ENCODE measurements at regions not wholly inside any gene's neighbourhood (a gene's known extent, or its start where the extent isn't known, plus 50 kb on each side); places are given as distances from the start of the nearest gene placed in this dataset.
"Not testable (repeated sequence)": the region's sequence is repeated elsewhere in the genome, so short reads cannot be mapped to it uniquely, and the experiment has no call there.

DNA sequence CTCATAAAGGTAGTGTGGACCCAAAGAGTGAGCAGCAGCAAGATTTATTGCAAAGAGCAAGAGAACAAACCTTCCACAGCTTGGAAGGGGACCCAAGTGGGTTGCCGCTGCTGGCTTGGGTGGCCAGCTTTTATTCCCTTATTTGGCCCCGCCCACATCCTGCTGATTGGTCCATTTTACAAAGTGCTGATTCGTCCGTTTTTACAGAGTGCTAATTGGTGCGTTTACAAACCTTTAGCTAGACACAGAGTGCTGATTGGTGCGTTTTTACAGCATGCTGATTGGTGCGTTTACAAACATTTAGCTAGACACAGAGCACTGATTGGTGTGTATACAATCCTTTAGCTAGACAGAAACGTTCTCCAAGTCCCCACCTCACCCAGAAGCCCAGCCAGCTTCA lies 265.2 kb upstream of the HTR1E start:
- H3K9me3 Mint-ChIP-seq, result peaks cover 32 to 37% of the 10 kb centered on the region in 2 experiments
- not testable (repeated sequence) for H2AK5ac ChIP-seq (ENCODE audit: insufficient read length, low read length); H4K91ac ChIP-seq (ENCODE audit: insufficient read length, low read depth, low read length); H4K20me1 ChIP-seq (ENCODE audit: control insufficient read depth, insufficient read depth, insufficient read length); H3T11ph ChIP-seq (ENCODE audit: low read length); H3K27ac ChIP-seq (ENCODE audit: insufficient read length, low read depth, low read length); H3K4me3 Mint-ChIP-seq; H2BK20ac ChIP-seq (ENCODE audit: low read depth, low read length, poor library complexity, severe bottlenecking); H2AFZ ChIP-seq (ENCODE audit: low read length); H3K9ac ChIP-seq (ENCODE audit: extremely low read depth, insufficient read length, low read length); H3K9me3 ChIP-seq (ENCODE audit: control insufficient read depth, low read depth, low read length); H2BK5ac ChIP-seq (ENCODE audit: insufficient read length, low read length); H3K4me2 ChIP-seq (ENCODE audit: insufficient read depth, insufficient read length, low read length); H2BK15ac ChIP-seq (ENCODE audit: low read depth, low read length); H3K27me3 Mint-ChIP-seq (ENCODE audit: low read depth); H3K23me2 ChIP-seq (ENCODE audit: insufficient read length, low read depth, low read length, poor library complexity, severe bottlenecking); H3K56ac ChIP-seq (ENCODE audit: insufficient read length, low read depth, low read length); H3K4me1 Mint-ChIP-seq; H3K79me1 ChIP-seq (ENCODE audit: insufficient read depth, low read depth, low read length, poor library complexity, severe bottlenecking); H3K27ac Mint-ChIP-seq; H3K18ac ChIP-seq (ENCODE audit: insufficient read length, low read depth, low read length); H3K4ac ChIP-seq (ENCODE audit: low read depth, low read length); H2BK12ac ChIP-seq (ENCODE audit: insufficient read length, low read depth, low read length); H4K5ac ChIP-seq (ENCODE audit: insufficient read length, low read depth, low read length); DNase-seq; H2BK120ac ChIP-seq (ENCODE audit: low read depth, low read length, poor library complexity, severe bottlenecking); H3K14ac ChIP-seq (ENCODE audit: insufficient read depth, low read length); H3K79me2 ChIP-seq (ENCODE audit: insufficient read depth, low read length); H4K8ac ChIP-seq (replicated peaks; ENCODE audit: insufficient read length, low read depth, low read length); H3K4me1 ChIP-seq (ENCODE audit: insufficient read depth, low read length); H3K23ac ChIP-seq (ENCODE audit: insufficient read length, low read depth, low read length); H3K27me3 ChIP-seq (ENCODE audit: insufficient read depth, low read length)
- peaks cover 4 to 31% (median 20%) of the 10 kb centered on the region in 3 experiments for H3K36me3 Mint-ChIP-seq (ENCODE audit: insufficient read depth in 1 of 3, low read depth in 3 of 3)
- no CpG with 5 or more reads among the region's 8 CpGs for WGBS (ENCODE audit: extremely low coverage, insufficient read length, low lambda C conversion rate)
